ES-I3 (cell line): ENCODE measurements at regions not wholly inside any gene's neighbourhood (a gene's known extent, or its start where the extent isn't known, plus 50 kb on each side); places are given as distances from the start of the nearest gene placed in this dataset.
"Not testable (repeated sequence)": the region's sequence is repeated elsewhere in the genome, so short reads cannot be mapped to it uniquely, and the experiment has no call there.

ENCODE experiments used
- H3K36me3 ChIP-seq: 2 replicates; pipeline ENCODE4 v1.6.1; 2013; ENCODE audit warnings: mild to moderate bottlenecking, low read length, control low read depth, moderate library complexity; ENCODE audit not compliant: insufficient read depth
- H3K4me1 ChIP-seq: 2 replicates; pipeline ENCODE4 v1.6.1; 2013; ENCODE audit warnings: mild to moderate bottlenecking, control low read depth, low read length; ENCODE audit not compliant: insufficient read depth
- H3K9ac ChIP-seq: 2 replicates; pipeline ENCODE4 v1.6.1; 2013; ENCODE audit warnings: low read depth, mild to moderate bottlenecking, low read length, moderate library complexity
- H3K9me3 ChIP-seq: 2 replicates; pipeline ENCODE4 v1.6.1; 2013; ENCODE audit warnings: mild to moderate bottlenecking, low read length, moderate library complexity; ENCODE audit not compliant: control insufficient read depth, insufficient read depth

DNA sequence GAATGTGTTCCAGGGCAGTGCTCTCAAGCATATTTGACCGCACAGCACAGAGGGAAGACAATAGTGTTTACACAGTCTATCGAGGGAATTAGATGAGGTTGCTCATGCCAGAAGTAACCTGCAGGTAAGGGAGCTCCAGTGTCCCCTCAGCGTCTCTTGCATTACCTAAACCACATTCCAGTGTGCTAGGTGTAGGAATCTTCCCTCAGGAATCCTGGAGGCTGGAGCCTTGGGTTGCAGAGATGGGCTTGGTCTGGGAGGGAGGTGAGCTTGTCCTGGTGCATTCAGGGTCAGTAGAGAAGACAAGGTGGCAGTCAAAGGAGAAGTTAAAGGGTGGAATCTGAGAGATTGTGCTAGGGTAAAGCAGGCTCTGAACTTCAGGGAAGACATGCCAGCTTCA lies 56.3 kb downstream of the SOX14 start:
- no peak overlapping the region for H3K9ac ChIP-seq
- no peaks in the 10 kb centered on the region for H3K9me3 ChIP-seq

DNA sequence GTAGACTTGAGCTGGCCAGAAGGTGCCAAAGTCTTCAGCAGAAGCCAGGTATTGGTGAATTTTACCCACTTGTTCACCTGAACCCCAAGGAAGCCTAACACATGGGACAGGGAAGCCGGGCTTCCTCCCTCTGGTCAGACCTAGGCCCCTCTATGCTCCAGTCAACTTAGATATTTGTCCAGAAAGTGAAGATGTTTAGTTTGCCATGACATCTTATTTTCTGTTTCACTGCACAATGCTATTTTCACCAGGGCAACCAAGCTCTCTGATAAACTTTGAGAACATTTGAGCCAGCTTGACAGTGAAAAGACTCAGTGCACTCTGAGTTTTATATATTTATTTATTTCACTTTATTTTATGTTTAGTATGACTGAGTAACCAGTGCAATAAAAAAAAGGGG lies 71.0 kb downstream of the SOX14 start:
- no peaks in the 10 kb centered on the region for H3K36me3 ChIP-seq
- H3K4me1 ChIP-seq: peaks cover 18% of the 10 kb centered on the region
- no peak overlapping the region for H3K9ac ChIP-seq
- peaks cover 7% of the 10 kb centered on the region for H3K9me3 ChIP-seq

More for the DNA sequence above, 56.3 kb downstream of the SOX14 start:
- H3K4me1 ChIP-seq: no peaks in the 10 kb centered on the region
- H3K36me3 ChIP-seq: no peaks in the 10 kb centered on the region

DNA sequence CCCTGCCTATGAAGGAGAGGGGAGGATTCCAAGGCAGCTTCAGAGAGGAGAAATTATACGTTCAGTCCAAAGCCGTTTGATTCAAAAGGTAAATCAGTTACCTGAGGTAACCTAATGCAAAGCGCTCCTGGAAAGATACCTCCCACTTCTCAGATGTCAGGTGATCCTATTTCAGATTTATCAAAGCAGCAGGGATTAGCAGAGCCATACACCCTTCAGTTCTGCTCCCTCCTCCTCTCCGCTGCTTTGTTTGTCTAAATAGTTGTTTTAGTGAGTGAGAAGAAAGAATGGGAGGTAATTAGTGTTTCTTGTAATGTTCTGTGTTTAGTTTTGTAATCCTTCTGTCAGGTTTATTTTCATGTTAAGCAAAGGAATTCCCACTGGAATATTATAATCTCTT lies 81.1 kb downstream of the SOX14 start:
- Histone ChIP-seq H3K9me3 (no peaks in the 10 kb centered on the region), H3K9ac (no peak overlapping the region), H3K4me1 (peaks cover 23% of the 10 kb centered on the region; the same call in 1 of the 2 replicates), H3K36me3 (no peaks in the 10 kb centered on the region)

DNA sequence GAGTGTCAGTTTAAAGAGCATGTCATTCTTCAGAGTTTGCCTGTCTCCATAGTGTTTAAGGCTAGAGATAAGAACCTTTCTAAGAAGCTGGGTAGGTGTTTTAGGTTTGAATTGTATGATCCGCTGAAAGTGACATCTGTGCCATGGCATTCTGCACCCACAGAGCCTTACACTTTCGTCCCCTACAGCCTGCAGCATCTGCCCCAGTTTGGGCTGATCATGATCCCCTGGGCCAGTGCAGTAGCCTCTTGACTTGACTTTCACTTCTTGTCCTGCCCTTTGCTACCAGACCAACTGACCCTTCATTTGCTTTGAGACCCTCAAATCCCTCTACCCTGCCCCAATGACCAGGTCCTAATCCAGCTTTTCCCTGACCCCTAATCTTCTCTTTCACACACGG lies 81.6 kb downstream of the SOX14 start:
- Histone ChIP-seq H3K9me3 (no peaks in the 10 kb centered on the region), H3K36me3 (no peaks in the 10 kb centered on the region), H3K4me1 (peaks cover 23% of the 10 kb centered on the region; the same call in 1 of the 2 replicates), H3K9ac (no peak overlapping the region)

DNA sequence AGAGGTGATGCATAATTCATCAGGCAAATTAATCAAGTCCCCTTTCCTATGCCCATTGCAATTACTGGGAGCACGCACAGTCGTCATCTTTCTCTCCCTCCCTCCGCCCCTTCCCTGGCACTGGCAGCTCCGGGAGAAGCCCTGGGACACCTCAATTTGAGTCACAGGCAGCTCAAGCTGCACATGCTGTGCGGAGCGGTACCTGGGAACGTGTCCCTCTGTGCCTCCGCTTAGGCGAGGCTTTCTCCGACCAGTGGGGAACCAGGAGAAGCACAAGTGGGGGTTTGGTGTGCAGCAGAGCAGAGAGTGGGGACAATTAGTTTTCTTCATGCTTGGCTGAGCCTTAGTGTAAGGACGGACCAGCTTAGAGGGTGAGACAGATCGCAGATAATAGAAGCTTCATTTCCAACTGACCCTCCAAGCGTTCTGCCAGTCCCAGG lies 88.3 kb downstream of the SOX14 start:
- peaks cover 48% of the 10 kb centered on the region for H3K4me1 ChIP-seq
- H3K9ac ChIP-seq: no peak overlapping the region
- H3K36me3 ChIP-seq: no peaks in the 10 kb centered on the region
- no peaks in the 10 kb centered on the region for H3K9me3 ChIP-seq

DNA sequence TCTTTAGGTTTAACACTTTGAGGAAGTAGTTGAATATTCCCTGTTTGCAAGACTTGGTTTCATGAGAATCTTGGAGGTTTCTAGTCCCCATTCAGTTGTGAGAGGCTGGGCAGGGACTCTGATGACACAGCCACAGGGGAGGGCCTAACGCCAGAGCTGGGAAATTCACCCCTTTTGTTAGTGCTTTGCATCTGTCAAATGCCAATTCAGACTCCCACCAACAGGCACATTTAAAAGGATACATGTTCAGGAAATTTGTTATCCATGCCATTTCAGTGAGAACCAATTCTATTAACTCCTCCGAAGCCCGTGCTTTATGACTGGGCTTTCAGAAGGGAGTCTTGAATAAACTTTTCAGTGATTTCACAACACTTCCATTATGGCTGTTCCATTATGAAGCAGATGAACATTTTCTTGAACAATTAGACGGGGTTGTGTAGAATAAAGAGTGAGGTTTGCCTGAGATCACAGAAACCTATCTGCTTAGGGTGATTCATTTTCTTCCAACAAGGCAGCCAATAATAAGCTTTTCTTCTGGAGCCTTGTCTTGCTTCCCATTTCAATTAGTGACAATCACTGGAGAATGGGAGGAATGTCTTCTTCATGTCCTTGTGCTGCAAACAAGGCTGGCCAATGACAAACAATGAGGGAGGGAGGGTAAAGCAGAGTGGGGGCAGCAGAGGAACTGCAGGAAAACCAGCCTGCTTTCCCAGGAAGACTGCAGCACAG lies 90.6 kb downstream of the SOX14 start:
- Histone ChIP-seq H3K9ac (peak overlapping the region; percentile 5), H3K9me3 (no peaks in the 10 kb centered on the region), H3K4me1 (peaks cover 36% of the 10 kb centered on the region), H3K36me3 (no peaks in the 10 kb centered on the region)

DNA sequence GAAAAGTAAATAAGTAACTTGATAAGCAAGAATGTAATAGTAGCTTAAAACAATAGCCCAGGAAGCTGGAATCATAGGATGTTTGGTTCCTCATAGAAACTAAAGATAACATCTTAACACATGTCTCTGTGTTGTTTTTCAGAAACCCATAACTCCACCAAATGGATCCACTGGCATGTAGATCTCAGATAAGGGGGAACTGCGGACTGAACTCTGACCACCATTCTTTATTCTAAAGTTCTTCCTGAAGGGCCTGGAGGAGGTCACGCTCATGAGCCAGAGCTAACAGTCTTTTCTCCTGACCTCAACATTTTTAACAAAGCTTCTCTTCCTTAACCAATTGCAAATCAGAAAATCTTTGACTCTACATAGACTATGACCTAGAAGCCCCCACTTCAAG lies 101.9 kb downstream of the SOX14 start:
- Histone ChIP-seq H3K4me1 (peaks cover 12% of the 10 kb centered on the region; the same call in 1 of the 2 replicates), H3K9ac (no peak overlapping the region), H3K36me3 (no peaks in the 10 kb centered on the region), H3K9me3 (peaks cover 15% of the 10 kb centered on the region)

DNA sequence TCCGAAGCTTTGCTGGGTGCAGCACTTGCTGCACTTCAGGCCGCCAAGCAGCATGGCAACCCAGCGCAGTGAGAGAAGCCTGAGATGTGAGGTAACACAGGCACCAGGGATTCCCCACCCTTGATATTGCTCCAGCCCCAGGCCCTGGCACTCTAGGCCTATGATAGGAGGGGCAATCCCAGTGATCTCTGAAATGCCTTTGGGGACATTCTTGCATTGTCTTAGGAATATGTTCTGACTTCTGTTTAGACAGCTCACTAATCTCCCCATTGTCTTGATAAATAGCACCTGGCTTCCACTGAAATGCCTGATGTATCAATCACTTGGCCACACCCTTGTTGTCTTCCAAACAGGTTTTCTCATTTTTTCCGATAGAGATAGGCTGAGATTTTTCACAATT lies 102.8 kb downstream of the SOX14 start:
- Histone ChIP-seq H3K9ac (no peak overlapping the region), H3K9me3 (peaks cover 17% of the 10 kb centered on the region), H3K4me1 (peaks cover 12% of the 10 kb centered on the region; the same call in 1 of the 2 replicates), H3K36me3 (no peaks in the 10 kb centered on the region)

DNA sequence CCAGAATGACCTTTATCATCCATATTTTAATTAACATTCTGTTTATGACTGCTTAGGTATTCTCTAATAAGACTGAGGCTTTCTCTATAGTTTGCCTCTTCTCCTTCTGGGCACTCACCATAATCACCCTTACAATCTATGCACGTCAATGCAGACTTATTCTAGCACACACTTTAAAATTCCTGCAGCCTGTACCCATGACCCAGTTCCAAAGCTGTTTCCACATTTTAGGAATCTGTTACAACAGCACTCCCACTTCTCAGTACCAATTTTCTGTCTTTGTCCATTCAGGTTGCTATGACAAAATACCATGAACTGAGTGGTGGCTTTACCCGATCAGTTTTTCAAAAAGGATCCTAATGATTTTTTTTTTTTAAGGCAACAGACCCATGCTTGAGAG lies 103.5 kb downstream of the SOX14 start:
- Histone ChIP-seq H3K9ac (no peak overlapping the region), H3K9me3 (peaks cover 17% of the 10 kb centered on the region), H3K36me3 (no peaks in the 10 kb centered on the region), H3K4me1 (peaks cover 12% of the 10 kb centered on the region; the same call in 1 of the 2 replicates)

DNA sequence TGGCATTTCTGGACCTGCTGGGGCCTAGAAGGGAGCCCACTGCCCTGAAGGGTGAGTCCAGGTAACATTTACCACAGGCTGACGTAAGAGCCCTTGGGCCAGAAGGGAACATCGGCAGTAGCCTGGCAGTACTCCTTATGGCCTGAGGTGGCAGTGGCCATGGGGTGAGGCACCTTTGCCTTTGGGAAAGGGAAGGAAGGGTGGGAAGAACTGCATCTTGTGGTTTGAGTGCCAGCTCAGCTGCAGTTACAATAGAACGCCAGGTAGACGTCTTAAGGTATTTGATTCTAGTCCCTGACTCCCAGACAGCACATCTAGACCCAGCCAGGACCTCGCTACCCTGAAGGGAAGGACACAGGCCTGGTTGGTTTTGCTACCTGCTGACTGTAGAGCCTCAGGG lies 104.9 kb downstream of the SOX14 start:
- Histone ChIP-seq H3K9me3 (peaks cover 17% of the 10 kb centered on the region), H3K9ac (no peak overlapping the region), H3K36me3 (no peaks in the 10 kb centered on the region), H3K4me1 (peaks cover 8% of the 10 kb centered on the region; the same call in 1 of the 2 replicates)

DNA sequence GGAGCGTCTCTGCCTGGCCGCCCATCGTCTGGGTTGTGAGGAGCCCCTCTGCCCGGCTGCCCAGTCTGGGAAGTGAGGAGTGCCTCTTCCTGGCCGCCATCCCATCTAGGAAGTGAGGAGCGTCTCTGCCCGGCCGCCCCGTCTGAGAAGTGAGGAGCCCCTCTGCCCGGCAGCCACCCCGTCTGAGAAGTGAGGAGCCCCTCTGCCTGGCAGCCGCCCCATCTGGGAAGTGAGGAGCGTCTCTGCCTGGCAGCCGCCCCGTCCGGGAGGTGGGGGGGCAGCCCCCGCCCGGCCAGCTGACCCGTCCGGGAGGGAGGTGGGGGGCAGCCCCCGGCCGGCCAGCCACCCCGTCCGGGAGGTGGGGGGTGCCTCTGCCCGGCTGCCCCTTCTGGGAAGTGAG lies 108.5 kb downstream of the SOX14 start:
- not testable (repeated sequence) for H3K9ac ChIP-seq, H3K36me3 ChIP-seq

DNA sequence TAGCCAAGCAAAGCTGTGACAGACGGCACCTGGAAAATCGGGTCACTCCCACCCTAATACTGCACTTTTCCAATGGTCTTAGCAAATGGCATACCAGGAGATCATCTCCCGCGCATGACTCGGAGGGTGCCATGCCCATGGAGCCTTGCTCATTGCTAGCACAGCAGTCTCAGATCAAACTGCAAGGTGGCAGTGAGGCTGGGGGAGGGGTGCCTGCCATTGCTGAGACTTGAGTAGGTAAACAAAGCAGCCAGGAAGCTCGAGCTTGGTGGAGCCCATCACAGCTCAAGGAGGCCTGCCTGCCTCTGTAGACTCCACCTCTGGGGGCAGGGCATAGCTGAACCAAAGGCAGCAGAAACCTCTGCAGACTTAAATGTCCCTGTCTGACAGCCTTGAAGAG lies 113.1 kb upstream of the CLDN18 start:
- not testable (repeated sequence) for H3K9ac ChIP-seq, H3K4me1 ChIP-seq, H3K36me3 ChIP-seq, H3K9me3 ChIP-seq

More for the DNA sequence above, 108.5 kb downstream of the SOX14 start:
- peaks cover 15% of the 10 kb centered on the region for H3K9me3 ChIP-seq
- not testable (repeated sequence) for H3K4me1 ChIP-seq

DNA sequence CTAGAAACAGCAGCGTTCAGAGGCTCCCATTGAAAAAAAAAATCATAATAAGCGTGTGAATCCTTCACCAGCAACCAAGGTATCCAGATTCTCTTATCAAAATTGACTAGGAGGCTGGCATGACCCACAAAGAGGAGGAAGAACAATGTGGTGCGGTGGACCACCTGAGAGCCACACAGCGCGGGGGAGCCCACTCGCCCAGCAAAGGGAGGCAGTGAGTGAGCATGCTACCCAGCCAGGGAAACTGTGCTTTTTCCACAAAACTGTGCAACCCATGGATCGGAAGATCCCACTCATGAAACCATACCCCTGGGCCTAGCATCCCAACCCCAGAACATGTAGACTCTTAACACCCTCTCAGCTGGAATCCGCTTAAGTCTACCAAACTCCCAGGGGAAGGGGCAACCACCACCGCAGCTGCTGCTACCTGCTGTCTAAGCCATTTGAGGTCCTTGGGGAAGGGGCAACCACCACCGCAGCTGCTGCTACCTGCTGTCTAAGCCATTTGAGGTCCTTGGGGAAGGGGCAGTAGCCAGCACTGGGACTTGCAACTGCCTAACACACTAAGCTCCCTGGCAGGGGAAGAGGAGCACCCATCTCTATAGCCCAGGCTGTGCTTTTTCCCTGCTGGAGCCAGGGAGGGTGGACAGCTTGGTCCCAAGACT lies 102.8 kb upstream of the CLDN18 start:
- Histone ChIP-seq H3K36me3 (no peaks in the 10 kb centered on the region), H3K4me1 (no peaks in the 10 kb centered on the region), H3K9me3 (peaks cover 4% of the 10 kb centered on the region; the same call in 1 of the 2 replicates), H3K9ac (no peak overlapping the region)

DNA sequence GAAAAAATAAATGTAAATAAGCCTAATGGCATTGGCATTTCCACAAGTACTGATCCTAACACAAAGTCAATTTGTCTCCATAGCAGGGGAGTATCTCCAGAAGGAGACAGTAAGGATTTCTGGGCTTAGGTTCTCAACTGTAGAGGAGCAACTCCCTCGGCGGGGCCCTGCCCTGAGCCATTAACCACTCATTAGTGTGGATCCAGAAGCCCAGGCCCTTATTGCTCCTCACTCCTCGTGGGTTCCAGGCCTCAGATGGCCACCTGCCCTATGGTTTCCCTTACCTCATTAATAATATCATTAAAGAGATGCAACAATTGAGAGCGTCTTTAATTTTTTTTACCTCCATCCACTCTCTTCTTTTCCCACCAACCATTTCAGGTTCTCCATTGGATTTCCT lies 85.3 kb upstream of the CLDN18 start:
- no peak overlapping the region for H3K9ac ChIP-seq
- no peaks in the 10 kb centered on the region for H3K4me1 ChIP-seq
- no peaks in the 10 kb centered on the region; the same call in 1 of the 2 replicates for H3K36me3 ChIP-seq
- no peaks in the 10 kb centered on the region for H3K9me3 ChIP-seq

DNA sequence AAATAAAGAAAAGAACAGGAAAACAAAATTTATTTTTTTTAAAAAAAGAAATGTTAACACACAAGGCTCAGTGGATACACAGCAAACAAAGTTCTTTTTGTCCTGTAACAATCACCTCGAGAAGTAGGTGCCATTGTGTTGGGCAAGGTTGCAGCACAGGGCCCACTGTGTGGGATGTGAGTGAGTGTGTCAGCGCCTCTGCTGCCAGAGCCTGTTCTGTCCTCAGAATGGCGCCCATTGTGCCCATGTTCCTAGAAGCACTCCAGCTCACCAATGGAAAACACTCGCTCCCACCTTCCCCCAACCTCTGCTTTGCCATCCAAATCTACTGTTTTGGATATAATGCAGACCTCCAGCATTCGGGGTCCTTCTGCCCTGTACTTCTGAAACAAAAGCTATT lies 84.9 kb upstream of the CLDN18 start:
- no peak overlapping the region for H3K9ac ChIP-seq
- H3K36me3 ChIP-seq: no peaks in the 10 kb centered on the region; the same call in 1 of the 2 replicates
- no peaks in the 10 kb centered on the region for H3K9me3 ChIP-seq
- no peaks in the 10 kb centered on the region for H3K4me1 ChIP-seq
